ENCODE measurements at regions not wholly inside any gene's neighbourhood (a gene's known extent, or its start where the extent isn't known, plus 50 kb on each side); places are given as distances from the start of the nearest gene placed in this dataset.
A peak's percentile ranks its signal among the peaks of the same experiment; 100 is the strongest.

GRCh38 chr9:16325966-16326365, 544.5 kb downstream of the BNC2 start:
- Histone ChIP-seq H3K4me3 (ENCODE audit: low read length) (no peak overlapping the region), H3K4me1 (ENCODE audit: control insufficient read depth, insufficient read depth, low read length) (no peaks in the 10 kb centered on the region), H3K9ac (ENCODE audit: extremely low read depth, low read length, poor library complexity, severe bottlenecking) (no peak overlapping the region), H3K27me3 (ENCODE audit: control insufficient read depth, insufficient read depth, low read length, poor library complexity, severe bottlenecking) (no peaks in the 10 kb centered on the region), H3K36me3 (ENCODE audit: control insufficient read depth, insufficient read depth, low read length) (no peaks in the 10 kb centered on the region), H3K27ac (ENCODE audit: low read depth, low read length) (no peak overlapping the region), H3K9me3 (ENCODE audit: control insufficient read depth, low read length) (no peaks in the 10 kb centered on the region)
- no peaks in the 10 kb centered on the region for H3K27me3 Mint-ChIP-seq (ENCODE audit: insufficient read depth)
- no peak overlapping the region for H3K27ac Mint-ChIP-seq
- H3K36me3 Mint-ChIP-seq (ENCODE audit: low read depth): no peaks in the 10 kb centered on the region
- DNase-seq: no peak
- peaks cover 3% of the 10 kb centered on the region for H3K9me3 Mint-ChIP-seq
- no peak for TF ChIP-seq CTCF (conservative IDR thresholded peaks at IDR 0.05)
- no peak overlapping the region for H3K4me3 Mint-ChIP-seq
- 95 to 99% methylated on average over 5 to 6 of the region's 6 CpGs for WGBS, 2 experiments (ENCODE audit: insufficient coverage in 1 of 2, insufficient read length in 1 of 2)
- H3K4me1 Mint-ChIP-seq: peaks cover 2% of the 10 kb centered on the region

GRCh38 chr9:16328349-16328748, 542.1 kb downstream of the BNC2 start:
- H3K27me3 Mint-ChIP-seq (ENCODE audit: insufficient read depth): no peaks in the 10 kb centered on the region
- H3K4me3 Mint-ChIP-seq: no peak overlapping the region
- H3K27ac ChIP-seq (ENCODE audit: low read depth, low read length): no peak overlapping the region
- H3K9ac ChIP-seq (ENCODE audit: extremely low read depth, low read length, poor library complexity, severe bottlenecking): no peak overlapping the region
- no peaks in the 10 kb centered on the region for H3K36me3 Mint-ChIP-seq (ENCODE audit: low read depth)
- no peaks in the 10 kb centered on the region for H3K4me1 ChIP-seq (ENCODE audit: control insufficient read depth, insufficient read depth, low read length)
- H3K4me3 ChIP-seq (ENCODE audit: low read length): no peak overlapping the region
- no peak overlapping the region for H3K27ac Mint-ChIP-seq
- 95 to 96% methylated on average over 3 of the region's 3 CpGs for WGBS, 2 experiments (ENCODE audit: insufficient coverage in 1 of 2, insufficient read length in 1 of 2)
- H3K9me3 ChIP-seq (ENCODE audit: control insufficient read depth, low read length): no peaks in the 10 kb centered on the region
- H3K4me1 Mint-ChIP-seq: peaks cover 2% of the 10 kb centered on the region
- no peak for TF ChIP-seq CTCF (conservative IDR thresholded peaks at IDR 0.05)
- DNase-seq: no peak
- no peaks in the 10 kb centered on the region for H3K9me3 Mint-ChIP-seq
- H3K27me3 ChIP-seq (ENCODE audit: control insufficient read depth, insufficient read depth, low read length, poor library complexity, severe bottlenecking): no peaks in the 10 kb centered on the region
- H3K36me3 ChIP-seq (ENCODE audit: control insufficient read depth, insufficient read depth, low read length): no peaks in the 10 kb centered on the region

GRCh38 chr9:16329671-16330113, 540.8 kb downstream of the BNC2 start:
- Mint-ChIP-seq H3K4me3 (no peak overlapping the region), H3K9me3 (no peaks in the 10 kb centered on the region), H3K27me3 (ENCODE audit: insufficient read depth) (no peaks in the 10 kb centered on the region), H3K4me1 (peaks cover 2% of the 10 kb centered on the region), H3K27ac (no peak overlapping the region), H3K36me3 (ENCODE audit: low read depth) (no peaks in the 10 kb centered on the region)
- Histone ChIP-seq H3K4me1 (ENCODE audit: control insufficient read depth, insufficient read depth, low read length) (no peaks in the 10 kb centered on the region), H3K36me3 (ENCODE audit: control insufficient read depth, insufficient read depth, low read length) (no peaks in the 10 kb centered on the region), H3K9ac (ENCODE audit: extremely low read depth, low read length, poor library complexity, severe bottlenecking) (no peak overlapping the region), H3K27ac (ENCODE audit: low read depth, low read length) (peak overlapping the region; percentile 85), H3K4me3 (ENCODE audit: low read length) (no peak overlapping the region), H3K27me3 (ENCODE audit: control insufficient read depth, insufficient read depth, low read length, poor library complexity, severe bottlenecking) (no peaks in the 10 kb centered on the region), H3K9me3 (ENCODE audit: control insufficient read depth, low read length) (no peaks in the 10 kb centered on the region)
- no peak for TF ChIP-seq CTCF (conservative IDR thresholded peaks at IDR 0.05)
- 60 to 75% methylated on average over 4 to 9 of the region's 9 CpGs for WGBS, 2 experiments (ENCODE audit: insufficient coverage in 1 of 2, insufficient read length in 1 of 2)
- DNase-seq: peak; percentile 57
